ENCODE measurements at regions not wholly inside any gene's neighbourhood (a gene's known extent, or its start where the extent isn't known, plus 50 kb on each side); places are given as distances from the start of the nearest gene placed in this dataset.

DNA sequence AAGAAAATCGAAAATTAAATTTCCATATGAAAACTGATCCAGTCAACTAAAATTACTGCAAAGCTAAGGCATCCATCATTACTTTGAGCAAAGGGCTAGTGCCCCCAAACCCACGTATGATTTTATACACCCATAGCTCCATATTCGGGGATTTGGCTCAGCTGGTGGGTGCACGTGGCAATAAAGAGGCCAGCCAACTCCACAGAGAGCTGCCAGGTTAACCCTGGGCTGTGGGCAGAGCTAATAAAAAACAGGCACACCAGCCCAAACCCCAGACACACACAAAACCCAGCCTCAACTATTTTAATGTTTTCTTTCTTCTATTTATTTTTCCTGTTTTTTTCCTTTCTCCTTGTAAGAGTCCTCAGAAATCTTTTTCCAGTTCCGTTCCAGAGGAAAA, 151.3 kb upstream of the SOX11 start:
- TF ChIP-seq, protein P1, sequence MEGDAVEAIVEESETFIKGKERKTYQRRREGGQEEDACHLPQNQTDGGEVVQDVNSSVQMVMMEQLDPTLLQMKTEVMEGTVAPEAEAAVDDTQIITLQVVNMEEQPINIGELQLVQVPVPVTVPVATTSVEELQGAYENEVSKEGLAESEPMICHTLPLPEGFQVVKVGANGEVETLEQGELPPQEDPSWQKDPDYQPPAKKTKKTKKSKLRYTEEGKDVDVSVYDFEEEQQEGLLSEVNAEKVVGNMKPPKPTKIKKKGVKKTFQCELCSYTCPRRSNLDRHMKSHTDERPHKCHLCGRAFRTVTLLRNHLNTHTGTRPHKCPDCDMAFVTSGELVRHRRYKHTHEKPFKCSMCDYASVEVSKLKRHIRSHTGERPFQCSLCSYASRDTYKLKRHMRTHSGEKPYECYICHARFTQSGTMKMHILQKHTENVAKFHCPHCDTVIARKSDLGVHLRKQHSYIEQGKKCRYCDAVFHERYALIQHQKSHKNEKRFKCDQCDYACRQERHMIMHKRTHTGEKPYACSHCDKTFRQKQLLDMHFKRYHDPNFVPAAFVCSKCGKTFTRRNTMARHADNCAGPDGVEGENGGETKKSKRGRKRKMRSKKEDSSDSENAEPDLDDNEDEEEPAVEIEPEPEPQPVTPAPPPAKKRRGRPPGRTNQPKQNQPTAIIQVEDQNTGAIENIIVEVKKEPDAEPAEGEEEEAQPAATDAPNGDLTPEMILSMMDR (IDR thresholded peaks at IDR 0.05): no peak
- TF ChIP-seq POLR2AphosphoS5 (IDR thresholded peaks at IDR 0.05): no peak

Data from breast epithelium (tissue), 3 donors.